Hepatocyte (in vitro differentiated cells): ENCODE measurements at regions not wholly inside any gene's neighbourhood (a gene's known extent, or its start where the extent isn't known, plus 50 kb on each side); places are given as distances from the start of the nearest gene placed in this dataset.

ENCODE experiments used
- DNase-seq: peaks from one replicate; pipeline ENCODE4 v3.0.0-alpha.2; 2016; ENCODE audit warnings: low spot score
- H2AFZ ChIP-seq: fragments of 200-600 bp; sonication (generic); 2 replicates; pipeline ENCODE4 v1.6.0; 2016; ENCODE audit warnings: antibody characterized with exemption, mild to moderate bottlenecking
- H3K27ac ChIP-seq: fragments of 200-600 bp; sonication (generic); 2 replicates; pipeline ENCODE4 v1.5.1; 2016; ENCODE audit warnings: mild to moderate bottlenecking
- H3K27me3 ChIP-seq: fragments of 200-600 bp; sonication (generic); 2 replicates; pipeline ENCODE4 v1.6.1; 2016
- H3K36me3 ChIP-seq: fragments of 200-600 bp; sonication (generic); replicated peaks from 2 replicates; pipeline ENCODE4 v1.5.1; 2016; ENCODE audit warnings: low read depth; ENCODE audit not compliant: insufficient read depth
- H3K4me1 ChIP-seq: fragments of 200-600 bp; sonication (generic); 2 replicates; pipeline ENCODE4 v1.5.1; 2016; ENCODE audit warnings: mild to moderate bottlenecking, moderate library complexity; ENCODE audit not compliant: insufficient read depth
- H3K4me2 ChIP-seq: fragments of 200-600 bp; sonication (generic); 2 replicates; pipeline ENCODE4 v1.6.0; 2016
- H3K4me3 ChIP-seq: fragments of 200-600 bp; sonication (generic); 2 replicates; pipeline ENCODE4 v1.5.1; 2016; ENCODE audit warnings: mild to moderate bottlenecking
- H3K79me2 ChIP-seq: fragments of 200-600 bp; sonication (generic); 2 replicates; pipeline ENCODE4 v1.6.0; 2017; ENCODE audit warnings: mild to moderate bottlenecking
- H3K9me2 ChIP-seq: fragments of 200-600 bp; sonication (generic); replicated peaks from 2 replicates; pipeline ENCODE4 v1.6.0; 2017; ENCODE audit warnings: mild to moderate bottlenecking; ENCODE audit not compliant: insufficient read depth
- H3K9me3 ChIP-seq: fragments of 200-600 bp; sonication (generic); 2 replicates; pipeline ENCODE4 v1.5.1; 2016; ENCODE audit warnings: low read depth, mild to moderate bottlenecking
- H4K20me1 ChIP-seq: fragments of 200-600 bp; sonication (generic); 2 replicates; pipeline ENCODE4 v1.6.0; 2016; ENCODE audit warnings: mild to moderate bottlenecking; ENCODE audit not compliant: insufficient read depth, poor library complexity, severe bottlenecking
- EZH2 ChIP-seq: fragments of 200-600 bp; sonication (generic); IDR thresholded peaks from 2 replicates; pipeline ENCODE4 v1.6.1; 2016; ENCODE audit warnings: antibody characterized with exemption, mild to moderate bottlenecking, borderline replicate concordance
- EZH2phosphoT487 ChIP-seq: fragments of 200-600 bp; sonication (generic); IDR thresholded peaks from one replicate; pipeline ENCODE4 v1.6.1; 2018; ENCODE audit warnings: antibody characterized with exemption, mild to moderate bottlenecking, low read depth, moderate library complexity; ENCODE audit not compliant: unreplicated experiment, severe bottlenecking
- WGBS: methylation state at CpG from one replicate; pipeline ENCODE4 v1.1.6; 2016; ENCODE audit warnings: low lambda C conversion rate; ENCODE audit errors: missing lambda C conversion rate; 5-methylcytosine and 5-hydroxymethylcytosine counted together
- TF ChIP-seq, protein P1 (sequence below): fragments of 200-600 bp; sonication (generic); IDR thresholded peaks from 2 replicates; pipeline ENCODE4 v1.5.1; 2016; ENCODE audit warnings: antibody characterized with exemption, mild to moderate bottlenecking; ENCODE audit not compliant: poor library complexity

- Histone ChIP-seq H3K27me3 (no peaks in the 10 kb centered on the region), H3K4me3 (no peak overlapping the region), H3K27ac (no peak overlapping the region), H2AFZ (no peak overlapping the region), H3K9me2 (no peaks in the 10 kb centered on the region), H3K9me3 (no peaks in the 10 kb centered on the region), H3K4me1 (no peaks in the 10 kb centered on the region), H4K20me1 (no peaks in the 10 kb centered on the region), H3K79me2 (no peaks in the 10 kb centered on the region), H3K36me3 (no peaks in the 10 kb centered on the region), H3K4me2 (no peak overlapping the region)
- WGBS: 82% methylated on average over 5 of the region's 5 CpGs
- TF ChIP-seq, protein P1, sequence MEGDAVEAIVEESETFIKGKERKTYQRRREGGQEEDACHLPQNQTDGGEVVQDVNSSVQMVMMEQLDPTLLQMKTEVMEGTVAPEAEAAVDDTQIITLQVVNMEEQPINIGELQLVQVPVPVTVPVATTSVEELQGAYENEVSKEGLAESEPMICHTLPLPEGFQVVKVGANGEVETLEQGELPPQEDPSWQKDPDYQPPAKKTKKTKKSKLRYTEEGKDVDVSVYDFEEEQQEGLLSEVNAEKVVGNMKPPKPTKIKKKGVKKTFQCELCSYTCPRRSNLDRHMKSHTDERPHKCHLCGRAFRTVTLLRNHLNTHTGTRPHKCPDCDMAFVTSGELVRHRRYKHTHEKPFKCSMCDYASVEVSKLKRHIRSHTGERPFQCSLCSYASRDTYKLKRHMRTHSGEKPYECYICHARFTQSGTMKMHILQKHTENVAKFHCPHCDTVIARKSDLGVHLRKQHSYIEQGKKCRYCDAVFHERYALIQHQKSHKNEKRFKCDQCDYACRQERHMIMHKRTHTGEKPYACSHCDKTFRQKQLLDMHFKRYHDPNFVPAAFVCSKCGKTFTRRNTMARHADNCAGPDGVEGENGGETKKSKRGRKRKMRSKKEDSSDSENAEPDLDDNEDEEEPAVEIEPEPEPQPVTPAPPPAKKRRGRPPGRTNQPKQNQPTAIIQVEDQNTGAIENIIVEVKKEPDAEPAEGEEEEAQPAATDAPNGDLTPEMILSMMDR: no peak
- TF ChIP-seq EZH2: no peak
- no peak for TF ChIP-seq EZH2phosphoT487
- no peak for DNase-seq
Observed at GRCh38 chr2:36172824-36173223, 182.8 kb upstream of the CRIM1 start.

DNA sequence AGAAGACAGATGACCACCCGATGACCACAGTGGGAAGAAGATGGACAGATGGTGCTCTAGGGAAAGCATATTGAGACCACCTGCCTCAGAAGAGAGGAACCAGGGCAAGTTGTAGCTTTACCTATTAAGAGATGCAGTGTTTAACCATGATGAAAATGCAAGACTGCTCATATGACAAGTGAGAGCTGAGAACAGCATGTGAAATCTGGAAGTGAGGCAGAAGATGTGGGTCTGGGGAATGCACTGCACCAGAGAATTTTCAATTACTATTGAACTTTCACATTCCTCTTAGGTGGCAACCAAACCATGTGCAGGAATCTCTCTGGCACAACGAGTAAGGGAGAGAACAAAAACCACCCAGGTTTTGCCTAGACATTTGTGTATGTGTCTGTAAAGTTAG, 184.8 kb upstream of the CRIM1 start:
- no peaks in the 10 kb centered on the region for H3K36me3 ChIP-seq
- H3K4me1 ChIP-seq: no peaks in the 10 kb centered on the region
- H3K79me2 ChIP-seq: no peaks in the 10 kb centered on the region
- no peak overlapping the region for H3K4me2 ChIP-seq
- no peaks in the 10 kb centered on the region for H4K20me1 ChIP-seq
- no peak for DNase-seq
- TF ChIP-seq EZH2: no peak
- TF ChIP-seq EZH2phosphoT487: no peak
- TF ChIP-seq, protein P1: no peak
- no peak overlapping the region for H3K27ac ChIP-seq
- no peaks in the 10 kb centered on the region for H3K9me2 ChIP-seq
- H3K27me3 ChIP-seq: no peaks in the 10 kb centered on the region
- H3K9me3 ChIP-seq: no peaks in the 10 kb centered on the region
- WGBS: 50% methylated on average over 2 of the region's 2 CpGs
- H2AFZ ChIP-seq: no peak overlapping the region
- no peak overlapping the region for H3K4me3 ChIP-seq

GRCh38 chr2:36169843-36170242, 185.7 kb upstream of the CRIM1 start:
- TF ChIP-seq EZH2 (no peak), EZH2phosphoT487 (no peak)
- TF ChIP-seq, protein P1: no peak
- Histone ChIP-seq H3K9me3 (no peaks in the 10 kb centered on the region), H3K27me3 (no peaks in the 10 kb centered on the region), H3K36me3 (no peaks in the 10 kb centered on the region), H3K4me3 (no peak overlapping the region), H3K27ac (no peak overlapping the region), H3K4me2 (no peak overlapping the region), H3K9me2 (no peaks in the 10 kb centered on the region), H2AFZ (no peak overlapping the region), H3K79me2 (no peaks in the 10 kb centered on the region), H4K20me1 (no peaks in the 10 kb centered on the region), H3K4me1 (peaks cover under 1% of the 10 kb centered on the region)
- no peak for DNase-seq
- 64% methylated on average over 1 of the region's 1 CpG for WGBS

DNA sequence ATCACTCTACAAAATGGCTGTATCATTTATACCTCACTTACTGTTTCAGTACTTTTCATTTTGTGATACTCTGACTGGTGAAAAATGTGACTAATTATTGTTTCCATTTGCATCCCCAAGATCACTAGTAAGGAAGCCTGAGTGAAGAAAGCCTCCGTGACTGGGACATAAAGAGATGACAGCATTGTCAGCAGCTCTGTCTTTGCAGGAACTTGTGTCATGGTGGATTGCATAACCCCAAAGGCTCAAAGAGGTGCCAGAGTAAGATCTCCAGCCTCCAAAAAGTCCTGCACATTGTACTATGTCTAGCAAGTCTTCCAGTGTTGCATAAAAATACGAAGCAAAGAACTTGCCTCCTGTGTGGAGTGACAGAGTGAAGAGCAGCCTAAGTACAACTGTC, 187.5 kb upstream of the CRIM1 start:
- H3K9me3 ChIP-seq: no peaks in the 10 kb centered on the region
- no peak overlapping the region for H2AFZ ChIP-seq
- H3K9me2 ChIP-seq: no peaks in the 10 kb centered on the region
- peaks cover 6% of the 10 kb centered on the region for H3K4me1 ChIP-seq
- H3K36me3 ChIP-seq: no peaks in the 10 kb centered on the region
- H3K4me3 ChIP-seq: no peak overlapping the region
- TF ChIP-seq, protein P1: no peak
- no peak for TF ChIP-seq EZH2phosphoT487
- TF ChIP-seq EZH2: no peak
- no peaks in the 10 kb centered on the region for H3K27me3 ChIP-seq
- no peak for DNase-seq
- H4K20me1 ChIP-seq: no peaks in the 10 kb centered on the region
- H3K27ac ChIP-seq: no peak overlapping the region
- H3K4me2 ChIP-seq: no peak overlapping the region
- WGBS: 76% methylated on average over 2 of the region's 2 CpGs
- no peaks in the 10 kb centered on the region for H3K79me2 ChIP-seq
